HS-27A (cell line): ENCODE measurements at regions not wholly inside any gene's neighbourhood (a gene's known extent, or its start where the extent isn't known, plus 50 kb on each side); places are given as distances from the start of the nearest gene placed in this dataset.

Experiments used
- DNase-seq: peaks from one replicate; pipeline ENCODE4 v3.0.0-alpha.2; 2012; ENCODE audit warnings: low read depth, missing footprints

DNA sequence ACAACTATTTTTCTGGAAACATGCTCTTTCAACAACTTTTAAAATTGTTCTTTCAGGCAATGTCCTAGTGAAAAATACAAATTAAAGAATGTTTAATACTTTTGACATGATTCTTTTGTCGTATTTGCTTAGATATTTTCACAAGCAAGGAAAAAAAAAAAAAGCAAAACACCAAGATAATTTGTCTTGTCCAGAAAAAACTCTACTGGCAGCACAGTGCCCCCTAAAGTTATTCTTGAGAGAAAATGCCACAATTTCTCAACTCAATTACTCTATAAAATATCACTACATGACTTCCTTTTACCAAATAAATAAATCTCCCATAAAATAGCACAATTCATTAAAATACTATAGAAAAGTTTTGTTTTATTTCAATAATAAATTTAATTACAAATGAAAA, 652.5 kb upstream of the EPHA7 start:
- DNase-seq: no peak

DNA sequence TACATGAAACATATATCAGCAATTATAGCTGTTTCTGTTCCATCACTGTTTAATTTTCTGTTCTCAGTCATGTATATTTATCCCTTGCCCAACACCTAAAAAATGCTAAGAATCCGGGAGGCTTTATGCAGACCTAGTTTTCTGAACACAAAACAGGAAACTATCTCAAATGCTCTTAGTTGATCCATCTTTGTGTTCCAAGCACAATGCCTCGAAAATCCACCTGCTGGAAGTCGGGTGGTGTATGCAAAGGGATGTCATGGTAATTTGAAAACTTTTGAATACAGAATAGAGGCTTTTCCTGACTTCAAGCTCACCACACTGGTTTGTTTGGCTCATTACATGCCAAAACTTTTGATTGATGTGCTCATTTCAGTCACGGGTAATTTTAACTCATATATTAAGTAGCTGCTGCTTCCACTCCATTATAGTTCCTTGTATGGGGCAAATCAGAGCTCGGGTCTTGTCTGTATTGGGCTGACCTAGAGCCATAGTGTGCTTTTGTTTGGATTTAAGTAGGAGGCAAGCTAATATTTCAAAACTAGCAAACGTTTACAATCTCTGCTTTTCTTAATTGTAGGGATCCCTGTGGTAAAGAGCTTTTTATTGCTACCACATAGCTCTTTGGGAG, 646.5 kb upstream of the EPHA7 start:
- DNase-seq: no peak

DNA sequence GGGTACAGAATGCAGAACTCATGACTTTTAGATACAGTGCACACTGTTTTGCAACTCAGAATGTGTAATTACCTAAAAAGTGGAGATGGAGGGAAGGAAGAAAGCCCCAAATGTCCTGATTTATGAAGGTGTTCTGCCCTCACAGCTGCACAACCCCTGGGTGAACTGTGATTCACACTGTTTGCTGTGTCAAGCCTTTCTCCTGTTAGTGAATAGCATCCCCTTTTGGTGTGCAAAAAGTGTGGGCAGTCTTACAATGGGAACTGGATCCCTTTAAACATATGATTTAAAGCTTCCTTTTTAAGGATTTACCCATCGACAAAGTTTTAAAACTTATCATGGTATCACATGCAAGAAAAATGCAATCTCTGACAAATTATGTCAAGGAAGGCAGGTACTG, 633.4 kb upstream of the EPHA7 start:
- DNase-seq: no peak

DNA sequence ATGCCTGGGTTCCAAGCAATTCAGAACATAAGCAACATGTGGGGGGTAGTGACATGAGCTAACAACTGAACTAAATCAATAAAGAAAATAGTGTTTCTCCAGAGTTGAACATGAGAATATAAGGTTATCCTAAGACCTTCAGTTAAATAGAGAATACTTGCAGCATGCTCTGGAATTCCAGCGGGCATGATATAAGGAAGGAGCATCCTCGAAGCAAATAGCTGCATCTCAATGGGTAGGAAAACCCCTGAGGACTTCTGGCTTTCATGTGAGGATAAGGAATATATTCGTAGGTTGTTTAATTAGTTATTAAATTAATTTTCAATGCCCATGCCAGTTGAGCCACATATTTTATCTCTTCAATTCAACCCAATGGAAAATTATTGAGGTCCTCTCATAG, 631.2 kb upstream of the EPHA7 start:
- DNase-seq: no peak

DNA sequence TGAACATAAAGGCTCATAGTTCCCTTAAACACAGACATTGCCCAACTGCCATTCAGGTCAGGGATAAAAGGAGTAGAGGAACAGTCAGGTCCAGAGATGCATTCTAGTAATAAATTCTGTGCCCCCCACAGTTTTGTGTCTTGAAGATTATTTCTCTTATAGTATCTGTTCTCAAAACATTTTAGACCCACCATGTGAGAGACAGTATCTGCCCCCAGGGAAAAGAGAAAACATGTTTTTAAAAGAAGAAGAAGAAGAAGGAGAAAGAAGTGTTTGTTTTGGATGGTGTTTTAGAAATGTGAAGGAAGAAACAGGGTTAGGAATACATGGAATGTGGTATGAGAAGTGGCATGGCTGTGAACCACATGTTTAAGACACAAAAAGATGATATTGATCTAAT, 629.6 kb upstream of the EPHA7 start:
- DNase-seq: no peak

DNA sequence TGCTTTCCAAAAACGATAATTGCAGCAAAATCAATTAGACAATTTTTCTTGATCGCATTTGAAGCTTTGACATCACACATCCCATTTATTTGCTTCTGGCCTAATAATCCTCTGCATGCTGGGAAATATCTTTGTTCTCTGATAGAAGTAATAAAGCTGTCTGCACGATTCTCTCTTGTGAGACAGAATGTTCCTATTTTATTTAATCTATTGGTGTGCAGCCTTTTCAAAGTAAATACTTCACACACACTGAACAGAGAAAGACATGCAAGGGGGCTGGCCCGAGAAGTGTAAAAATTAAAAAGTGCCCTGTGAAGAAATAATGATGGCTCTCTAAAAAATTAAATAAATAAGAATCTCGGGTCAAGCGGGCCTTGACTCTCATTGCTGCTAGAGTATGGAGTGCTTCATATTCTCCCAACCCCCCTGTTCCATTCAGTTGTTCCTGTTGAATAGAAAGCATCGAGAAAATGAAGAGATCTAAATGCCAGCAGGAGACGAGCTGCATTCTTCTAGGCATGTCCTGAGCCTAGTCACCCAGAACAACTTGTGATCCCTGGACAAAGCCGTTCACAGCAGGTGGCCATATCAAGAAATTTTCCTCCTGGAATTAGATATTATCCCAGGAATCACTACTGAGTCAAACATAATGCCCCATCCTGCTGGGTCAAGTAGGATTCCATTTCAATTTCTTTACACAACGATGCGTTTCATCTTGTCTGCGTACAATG, 625.9 kb upstream of the EPHA7 start:
- DNase-seq: no peak

DNA sequence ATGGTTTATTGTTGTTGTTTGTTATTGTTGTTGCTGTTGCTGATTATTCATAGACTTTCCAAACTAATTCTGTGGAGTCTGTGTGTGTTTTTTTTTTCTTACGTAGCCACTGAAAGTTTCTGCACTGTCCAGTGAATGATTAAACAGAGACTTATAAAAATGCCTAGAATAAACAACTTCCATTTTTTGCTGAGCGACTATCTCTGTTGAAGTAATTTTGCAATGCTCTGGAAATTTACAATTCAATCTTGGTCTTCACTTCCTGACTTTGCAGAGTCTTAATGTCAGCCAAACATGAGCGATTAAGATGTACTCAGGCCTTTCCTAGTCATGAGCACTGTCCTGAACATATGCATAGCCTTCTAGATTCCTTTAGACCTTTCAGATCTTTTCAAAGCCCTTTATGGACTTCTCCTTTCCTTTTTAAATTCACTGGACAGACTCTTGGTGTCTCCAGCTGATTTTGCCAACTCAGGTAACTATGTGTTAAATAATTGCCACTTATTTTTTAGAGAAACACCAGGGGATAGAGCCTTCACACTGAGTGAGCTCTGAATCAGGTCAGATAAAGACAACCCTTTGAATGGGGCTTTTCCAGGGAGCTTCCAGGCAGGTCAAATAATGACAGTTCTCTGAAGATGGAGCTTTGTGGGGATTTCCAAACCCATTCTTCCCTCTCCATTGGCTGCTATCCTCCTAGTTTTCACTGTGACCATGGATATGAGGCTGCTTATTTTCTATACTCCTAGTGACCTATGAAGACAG, 622.8 kb upstream of the EPHA7 start:
- no peak for DNase-seq

DNA sequence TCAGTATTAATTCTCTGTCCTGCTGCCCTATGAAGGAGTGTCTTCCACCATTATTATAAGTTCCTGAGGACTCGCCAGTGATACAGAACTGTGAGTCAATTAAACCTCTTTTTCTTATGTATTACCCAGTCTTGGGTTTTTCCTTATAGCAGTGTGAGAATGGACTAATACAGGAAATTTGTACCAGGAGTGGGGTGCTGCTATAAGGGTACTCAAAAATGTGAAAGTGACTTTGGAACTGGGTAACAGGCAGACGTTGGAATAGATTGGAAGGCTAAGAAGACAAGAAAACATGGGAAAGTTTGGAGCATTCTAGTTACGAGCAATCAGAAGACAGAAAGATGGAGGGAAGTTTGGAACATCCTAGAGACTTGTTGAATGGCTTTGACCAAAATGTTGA, 616.7 kb upstream of the EPHA7 start:
- no peak for DNase-seq

DNA sequence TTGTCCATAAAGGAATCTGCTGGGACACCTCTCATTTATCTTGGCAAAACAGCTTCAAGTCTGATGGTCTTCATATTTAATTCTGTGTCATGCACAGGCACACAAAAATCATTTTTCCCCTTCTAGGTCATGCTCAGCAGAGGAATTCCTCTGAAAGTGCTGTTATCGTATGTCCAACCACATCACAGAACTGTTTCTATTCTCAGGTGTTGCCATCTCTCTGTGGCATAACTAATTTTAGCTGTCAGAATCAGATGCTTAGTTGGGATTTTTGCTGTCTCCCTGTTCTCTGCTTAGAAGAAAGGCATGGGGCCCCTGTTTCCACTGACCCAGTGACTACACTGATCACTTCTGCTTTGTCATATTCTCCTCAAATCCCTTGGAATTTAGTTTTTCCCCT, 608.0 kb upstream of the EPHA7 start:
- no peak for DNase-seq

DNA sequence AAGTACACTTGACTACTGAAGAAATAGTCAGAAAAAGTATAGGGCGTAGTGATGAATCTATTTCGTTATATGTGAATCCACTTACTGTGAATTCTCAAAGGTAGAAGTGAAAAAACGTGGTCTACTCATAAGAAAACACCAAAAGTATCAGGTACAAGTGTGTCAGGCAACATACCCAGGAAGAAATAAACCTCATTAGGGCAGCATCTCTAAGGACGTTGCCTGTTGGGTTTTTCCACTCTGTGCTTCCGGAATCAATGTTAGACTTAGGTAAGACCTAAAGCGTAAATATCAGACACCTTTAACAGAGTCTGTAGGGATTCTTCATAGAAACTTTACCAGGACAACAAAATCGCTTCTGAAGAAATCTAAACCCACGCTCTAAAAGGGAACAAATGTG, 607.2 kb upstream of the EPHA7 start:
- no peak for DNase-seq

DNA sequence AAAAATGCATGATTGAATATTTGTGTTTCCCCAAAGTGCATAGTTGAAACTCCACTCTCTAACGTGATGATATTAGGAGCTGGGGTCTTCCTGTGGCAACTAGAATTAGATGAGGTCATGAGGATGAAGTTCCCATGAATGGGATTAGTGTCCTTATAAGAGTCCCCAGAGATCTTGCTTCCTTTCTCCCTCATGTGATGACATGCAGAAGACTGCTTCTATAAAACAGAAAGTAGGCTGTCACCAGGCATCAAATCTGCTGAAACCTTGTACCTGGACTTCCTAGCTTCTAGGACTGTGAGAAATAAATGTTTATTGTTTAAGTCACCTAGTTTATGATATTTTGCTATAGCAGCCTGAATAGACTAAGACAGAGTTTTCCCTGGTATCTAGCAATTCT, 586.5 kb upstream of the EPHA7 start:
- DNase-seq: no peak

DNA sequence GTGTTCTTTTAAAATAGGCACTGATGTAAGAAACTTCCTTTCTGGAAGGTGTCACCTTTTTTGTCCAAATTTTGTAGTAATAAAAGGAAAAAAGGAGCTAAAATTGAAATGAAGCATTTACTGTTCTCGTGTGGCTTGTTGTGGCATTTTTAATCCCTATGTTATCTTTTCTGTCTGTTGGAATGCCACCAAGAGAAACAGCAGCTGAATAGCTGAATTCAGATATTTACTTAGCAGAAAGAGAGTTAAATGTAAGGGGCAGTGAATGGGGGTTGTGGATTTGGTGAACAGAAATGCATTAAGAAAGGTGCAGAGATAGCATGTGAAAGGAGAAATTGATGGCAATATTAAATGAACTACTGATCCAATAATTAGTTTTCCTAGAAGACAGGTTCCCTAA, 573.6 kb upstream of the EPHA7 start:
- DNase-seq: no peak

DNA sequence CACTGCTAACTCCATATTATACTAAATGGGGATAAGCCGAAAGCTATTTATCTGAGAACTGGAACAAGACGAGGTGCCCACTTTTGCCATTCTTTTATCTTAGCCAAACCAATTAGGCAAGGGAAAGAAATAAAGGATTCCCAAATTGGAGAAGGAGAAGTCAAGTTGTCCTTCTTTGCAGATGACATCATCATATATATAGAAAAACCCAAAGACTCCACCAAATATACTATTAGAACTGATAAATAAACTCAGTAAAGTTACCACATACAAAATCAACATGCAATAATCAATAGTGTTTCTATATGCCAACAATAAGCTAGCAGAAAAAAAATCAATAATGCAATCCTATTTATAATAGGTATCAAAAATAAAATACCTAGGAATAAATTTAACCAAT, 570.3 kb upstream of the EPHA7 start:
- DNase-seq: no peak

DNA sequence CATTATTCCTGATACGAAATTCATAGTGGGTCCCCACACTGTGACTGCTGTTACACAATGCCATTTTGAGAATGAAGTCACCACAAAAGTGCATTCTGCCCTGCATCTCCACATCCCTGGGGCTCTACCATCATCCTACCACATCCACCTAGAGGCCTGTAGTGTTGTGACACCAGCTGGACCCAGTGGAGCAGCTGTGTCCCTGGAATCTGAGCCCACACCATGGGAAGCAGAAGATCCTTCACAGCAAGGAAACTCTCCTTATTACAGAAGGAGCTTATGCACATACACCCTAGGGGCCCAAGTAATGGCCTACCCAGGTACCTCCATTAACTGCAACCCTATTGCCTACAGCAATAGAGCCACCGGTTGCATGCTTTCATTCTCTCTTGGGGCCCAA, 566.6 kb upstream of the EPHA7 start:
- DNase-seq: no peak

DNA sequence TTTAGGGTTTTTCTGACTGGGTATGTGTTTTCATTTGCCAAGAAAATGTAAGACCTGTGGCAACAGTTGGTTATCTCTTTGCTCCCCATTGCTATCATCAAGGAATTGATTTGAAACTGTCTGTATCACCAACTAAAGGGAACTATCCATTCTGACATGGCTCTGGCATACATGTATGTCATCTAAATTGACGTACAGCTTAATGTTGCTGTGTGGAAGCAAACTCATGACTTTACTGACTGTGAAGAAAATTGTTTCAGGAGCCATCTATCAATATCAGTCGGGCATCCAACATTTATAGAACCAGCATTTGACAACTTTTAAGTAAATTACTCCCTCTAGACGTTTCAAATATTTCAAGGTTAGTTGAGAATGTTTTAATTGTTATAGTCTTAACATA, 555.8 kb upstream of the EPHA7 start:
- DNase-seq: no peak

DNA sequence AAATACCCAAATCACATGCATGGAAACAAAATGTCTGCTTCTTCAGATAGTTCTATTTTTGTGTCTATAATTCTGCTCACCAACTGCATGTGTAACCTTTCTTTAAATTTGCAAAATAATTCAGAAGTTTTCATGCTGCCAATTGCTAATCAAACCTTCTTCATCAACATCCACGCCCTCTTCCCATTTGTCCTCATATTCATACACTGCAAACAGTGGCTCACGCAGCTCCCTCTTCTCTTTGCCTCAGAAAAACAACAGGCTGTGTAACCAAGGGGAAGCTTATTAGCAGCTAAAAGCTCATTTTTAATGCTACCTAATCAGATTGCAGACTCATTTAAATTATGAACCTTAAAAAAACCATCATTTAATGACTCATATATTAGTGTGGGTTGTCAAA, 555.0 kb upstream of the EPHA7 start:
- DNase-seq: no peak

DNA sequence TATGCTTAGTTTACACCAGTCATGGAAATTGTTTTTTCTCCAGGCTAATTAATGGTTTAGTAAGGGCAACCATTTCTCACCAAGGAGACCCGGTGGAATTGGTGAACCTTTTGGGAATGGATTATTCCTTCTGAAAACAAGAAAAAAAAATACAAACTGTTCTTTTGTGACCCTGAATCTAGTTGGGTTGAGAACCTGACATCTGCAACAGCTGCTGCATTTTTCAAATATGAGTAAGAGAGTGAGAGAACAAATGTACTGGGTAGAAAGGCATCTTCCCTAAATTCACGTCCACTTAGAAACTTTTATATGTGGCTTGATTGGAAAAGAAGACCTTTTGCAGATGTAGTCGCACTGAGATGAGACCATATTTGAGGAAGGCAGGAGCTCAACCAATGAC, 553.4 kb upstream of the EPHA7 start:
- DNase-seq: no peak

DNA sequence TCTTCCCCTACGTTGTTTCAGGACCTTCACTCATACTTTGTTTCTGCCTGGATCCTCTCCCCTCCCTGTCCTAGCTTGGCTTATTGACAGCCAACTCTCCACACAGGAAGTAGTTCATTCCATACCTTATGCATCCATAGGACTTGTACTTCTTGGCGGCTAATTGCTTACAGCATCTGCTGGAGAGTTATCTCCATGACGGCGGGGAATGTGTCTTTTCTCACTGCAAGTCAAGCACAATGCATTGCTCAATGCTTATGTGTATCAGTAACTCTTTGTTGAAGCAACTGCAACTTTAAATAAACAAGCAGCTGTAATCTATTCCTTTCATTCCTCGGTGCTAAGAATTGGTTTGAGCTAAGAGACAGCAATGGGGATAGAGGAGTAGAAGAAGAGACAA, 551.3 kb upstream of the EPHA7 start:
- DNase-seq: no peak

DNA sequence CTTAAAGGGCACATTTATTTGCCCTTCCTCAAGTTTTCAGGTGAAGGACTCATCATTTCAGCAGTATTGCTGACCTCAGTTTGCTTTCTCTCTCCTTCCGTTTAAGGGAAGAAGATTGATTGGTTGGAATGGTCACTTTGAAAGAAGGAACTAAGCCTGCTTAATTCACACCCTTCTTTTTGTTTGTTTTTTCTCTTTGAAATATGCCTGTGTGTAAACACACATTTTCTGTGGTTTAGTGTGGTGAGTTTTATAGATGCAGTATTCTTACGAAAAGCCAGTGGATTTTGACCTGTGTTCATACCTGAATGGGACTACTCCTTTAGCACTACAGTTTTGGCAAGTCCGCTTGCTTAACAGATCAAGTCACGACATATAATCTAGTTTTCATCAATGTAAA, 548.8 kb upstream of the EPHA7 start:
- DNase-seq: no peak

DNA sequence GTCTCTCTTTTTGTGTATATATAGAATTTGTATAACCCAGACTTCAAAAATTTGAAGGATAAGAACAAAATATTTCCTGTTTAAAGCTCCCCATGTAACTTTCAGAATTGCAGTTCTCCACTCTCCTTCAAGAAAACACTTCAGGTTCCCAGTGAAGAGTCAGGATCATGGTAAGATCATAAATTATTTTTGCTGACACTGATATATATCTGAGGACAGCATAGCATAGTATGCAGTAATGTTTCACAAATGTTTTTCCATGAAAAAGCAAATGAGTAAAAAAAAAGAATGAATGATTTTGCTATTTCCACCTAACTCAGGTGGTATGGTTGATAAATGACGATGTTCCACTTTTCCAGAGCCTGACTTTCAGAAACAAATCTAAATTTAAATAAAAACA, 545.6 kb upstream of the EPHA7 start:
- no peak for DNase-seq

DNA sequence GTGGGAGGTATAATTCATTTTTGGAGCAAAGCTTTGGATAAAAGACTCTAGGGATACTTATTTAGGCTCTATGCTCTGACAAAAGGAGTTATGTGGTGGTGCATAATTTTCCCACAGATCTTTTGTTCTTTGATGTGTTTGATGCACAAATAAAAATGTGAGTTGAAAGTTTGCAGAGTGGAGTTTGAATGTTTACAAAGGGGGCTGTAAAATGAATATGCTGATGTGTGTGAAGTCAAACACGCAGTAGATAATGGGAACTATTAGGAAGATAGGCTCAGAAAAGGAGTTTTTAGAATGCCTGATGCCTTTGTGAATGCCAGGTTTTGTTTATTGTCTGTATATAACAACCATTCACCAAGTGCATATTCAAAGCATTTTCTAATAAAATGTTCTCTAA, 545.0 kb upstream of the EPHA7 start:
- no peak for DNase-seq

DNA sequence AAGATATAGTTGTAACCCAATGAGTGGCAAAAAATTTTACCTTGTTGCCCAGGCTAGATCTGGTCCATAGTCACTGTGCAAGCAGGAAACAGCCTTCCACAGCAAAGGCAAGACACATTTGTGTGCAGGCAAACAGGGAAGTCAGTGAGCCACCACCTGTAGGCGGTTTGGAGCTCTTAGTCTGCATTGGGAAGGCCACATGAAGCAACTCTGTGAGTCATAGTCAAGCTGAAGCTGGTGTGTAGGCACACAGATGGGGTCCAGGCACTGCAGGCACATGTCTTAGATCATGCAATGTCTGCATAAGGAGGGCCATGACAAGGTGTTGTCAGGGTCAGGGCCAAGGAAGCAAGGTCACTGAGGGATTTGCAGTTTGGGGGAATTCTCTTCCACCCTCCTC, 543.2 kb upstream of the EPHA7 start:
- no peak for DNase-seq

DNA sequence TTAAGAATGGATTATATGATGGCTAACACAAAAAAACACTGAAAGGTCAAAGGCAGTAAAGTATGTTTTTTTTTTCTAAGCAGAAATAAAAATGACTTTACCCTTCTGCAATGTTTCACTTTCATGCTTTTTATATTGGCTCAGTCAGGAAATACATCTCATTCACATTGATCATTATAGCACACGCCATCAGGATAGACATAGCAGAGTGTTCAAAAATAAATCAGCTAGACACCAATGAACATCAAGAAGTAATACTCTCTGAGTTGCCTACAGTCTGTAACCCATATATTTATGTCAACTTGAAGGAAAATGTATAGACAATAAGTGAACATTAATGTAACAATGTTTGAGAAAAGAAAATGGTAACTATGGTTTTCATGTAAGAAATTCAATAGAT, 535.2 kb upstream of the EPHA7 start:
- DNase-seq: no peak

DNA sequence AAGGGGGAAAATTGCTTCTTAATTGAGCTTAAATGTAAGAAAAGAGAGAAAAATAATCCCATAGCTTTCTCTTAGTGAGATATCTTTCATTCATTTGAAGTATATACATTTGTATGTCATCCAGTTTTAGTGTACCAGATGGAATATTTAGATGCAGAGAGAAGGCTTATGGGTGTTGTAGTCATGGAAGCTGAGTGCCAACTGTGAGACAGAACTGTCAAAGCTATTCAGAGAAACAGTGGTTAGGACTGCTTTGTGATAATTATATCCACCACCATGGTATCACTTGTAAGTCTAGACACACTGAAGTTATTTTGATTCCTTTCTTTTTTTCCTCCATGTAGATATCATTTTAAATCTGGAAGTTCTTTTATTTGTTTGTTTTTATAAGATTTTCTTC, 524.3 kb upstream of the EPHA7 start:
- DNase-seq: no peak
